Smooth muscle cell (in vitro differentiated cells): ENCODE measurements at regions not wholly inside any gene's neighbourhood (a gene's known extent, or its start where the extent isn't known, plus 50 kb on each side); places are given as distances from the start of the nearest gene placed in this dataset.

Experiments used
- DNase-seq: peaks from one replicate; lab custom pipeline; 2025; ENCODE audit not compliant: unreplicated experiment; lab: John Stamatoyannopoulos, UW
- H2AFZ ChIP-seq: fragments of 200-600 bp; sonication (generic); 2 replicates; pipeline ENCODE4 v1.6.0; 2016; ENCODE audit warnings: antibody characterized with exemption, low read depth, mild to moderate bottlenecking
- H3F3A ChIP-seq: fragments of 200-600 bp; sonication (generic); 2 replicates; pipeline ENCODE4 v1.6.0; 2017; ENCODE audit warnings: antibody characterized with exemption, low read depth
- H3K27ac ChIP-seq: fragments of 200-600 bp; sonication (generic); 2 replicates; pipeline ENCODE4 v1.5.1; 2016; ENCODE audit warnings: low read depth, mild to moderate bottlenecking
- H3K27me3 ChIP-seq: fragments of 200-600 bp; sonication (generic); 2 replicates; pipeline ENCODE4 v1.6.1; 2016; ENCODE audit warnings: low read depth, mild to moderate bottlenecking
- H3K36me3 ChIP-seq: fragments of 200-600 bp; sonication (generic); 2 replicates; pipeline ENCODE4 v1.5.1; 2016; ENCODE audit warnings: low read depth
- H3K4me1 ChIP-seq: fragments of 200-600 bp; sonication (generic); 2 replicates; pipeline ENCODE4 v1.5.1; 2016; ENCODE audit warnings: low read depth
- H3K4me2 ChIP-seq: fragments of 200-600 bp; sonication (generic); 2 replicates; pipeline ENCODE4 v1.6.0; 2016; ENCODE audit warnings: mild to moderate bottlenecking
- H3K4me3 ChIP-seq: fragments of 200-600 bp; sonication (generic); 2 replicates; pipeline ENCODE4 v1.5.1; 2016; ENCODE audit warnings: mild to moderate bottlenecking
- H3K79me2 ChIP-seq: fragments of 200-600 bp; sonication (generic); 2 replicates; pipeline ENCODE4 v1.6.0; 2016; ENCODE audit warnings: low read depth, mild to moderate bottlenecking
- H3K9ac ChIP-seq: fragments of 200-600 bp; sonication (generic); 2 replicates; pipeline ENCODE4 v1.6.0; 2016; ENCODE audit warnings: low read depth
- H3K9me3 ChIP-seq: fragments of 200-600 bp; sonication (generic); replicated peaks from 2 replicates; pipeline ENCODE4 v1.5.1; 2016; ENCODE audit warnings: low read depth
- H4K20me1 ChIP-seq: fragments of 200-600 bp; sonication (generic); 2 replicates; pipeline ENCODE4 v1.6.0; 2016; ENCODE audit warnings: low read depth
- CTCF ChIP-seq: fragments of 200-600 bp; sonication (generic); IDR thresholded peaks from 2 replicates; pipeline ENCODE4 v1.5.1; 2017; ENCODE audit warnings: borderline replicate concordance, mild to moderate bottlenecking, antibody characterized with exemption; ENCODE audit not compliant: insufficient read depth, poor library complexity, severe bottlenecking
- WGBS: methylation state at CpG from one replicate; pipeline ENCODE4 v1.1.7; 2016; ENCODE audit warnings: low lambda C conversion rate; 5-methylcytosine and 5-hydroxymethylcytosine counted together

GRCh38 chr6:84428300-84428907 is 201.0 kb upstream of the CEP162 start:
- H3K36me3 ChIP-seq, result no peaks in the 10 kb centered on the region
- no peak overlapping the region for H3K4me3 ChIP-seq
- no peak overlapping the region for H3K27ac ChIP-seq
- no peaks in the 10 kb centered on the region for H3K79me2 ChIP-seq
- WGBS, result 9% methylated on average over 6 of the region's 6 CpGs
- peak; percentile 85 for TF ChIP-seq CTCF
- H3K9ac ChIP-seq, result no peak overlapping the region
- no peak overlapping the region for H3K4me2 ChIP-seq
- no peaks in the 10 kb centered on the region for H3F3A ChIP-seq
- H3K27me3 ChIP-seq, result peaks cover 74% of the 10 kb centered on the region
- no peaks in the 10 kb centered on the region for H3K9me3 ChIP-seq
- DNase-seq, result no peak
- peaks cover 4% of the 10 kb centered on the region for H3K4me1 ChIP-seq
- H4K20me1 ChIP-seq, result no peaks in the 10 kb centered on the region
- no peak overlapping the region for H2AFZ ChIP-seq

GRCh38 chr6:84425971-84426705 is 198.7 kb upstream of the CEP162 start:
- no peak overlapping the region for H3K9ac ChIP-seq
- H3K79me2 ChIP-seq, result no peaks in the 10 kb centered on the region
- no peaks in the 10 kb centered on the region for H3K36me3 ChIP-seq
- peaks cover 6% of the 10 kb centered on the region for H3K4me1 ChIP-seq
- H3F3A ChIP-seq, result no peaks in the 10 kb centered on the region
- H3K4me3 ChIP-seq, result no peak overlapping the region
- H3K4me2 ChIP-seq, result no peak overlapping the region
- no peaks in the 10 kb centered on the region for H3K9me3 ChIP-seq
- H2AFZ ChIP-seq, result no peak overlapping the region
- DNase-seq, result no peak
- no peak overlapping the region for H3K27ac ChIP-seq
- H3K27me3 ChIP-seq, result peaks cover 92% of the 10 kb centered on the region
- WGBS, result 69% methylated on average over 5 of the region's 5 CpGs
- H4K20me1 ChIP-seq, result no peaks in the 10 kb centered on the region
- no peak for TF ChIP-seq CTCF

- Histone ChIP-seq H3K27ac (no peak overlapping the region), H3K36me3 (no peaks in the 10 kb centered on the region), H2AFZ (no peak overlapping the region), H3K9me3 (no peaks in the 10 kb centered on the region), H4K20me1 (no peaks in the 10 kb centered on the region), H3K4me2 (no peak overlapping the region), H3K79me2 (no peaks in the 10 kb centered on the region), H3F3A (no peaks in the 10 kb centered on the region), H3K9ac (no peak overlapping the region), H3K27me3 (peaks cover 92% of the 10 kb centered on the region), H3K4me3 (no peak overlapping the region), H3K4me1 (peaks cover 6% of the 10 kb centered on the region)
- no peak for TF ChIP-seq CTCF
- 23% methylated on average over 4 of the region's 4 CpGs for WGBS
- no peak for DNase-seq
Measured at GRCh38 chr6:84424956-84425355, 197.5 kb upstream of the CEP162 start.
